Inflammatory macrophage (primary cell): ENCODE measurements at regions not wholly inside any gene's neighbourhood (a gene's known extent, or its start where the extent isn't known, plus 50 kb on each side); places are given as distances from the start of the nearest gene placed in this dataset.
A peak's percentile ranks its signal among the peaks of the same experiment; 100 is the strongest.

ENCODE experiments used
- DNase-seq, 2 donors: peaks; one replicate each; pipeline ENCODE4 v3.0.0-alpha.2; 2020 to 2022

DNA sequence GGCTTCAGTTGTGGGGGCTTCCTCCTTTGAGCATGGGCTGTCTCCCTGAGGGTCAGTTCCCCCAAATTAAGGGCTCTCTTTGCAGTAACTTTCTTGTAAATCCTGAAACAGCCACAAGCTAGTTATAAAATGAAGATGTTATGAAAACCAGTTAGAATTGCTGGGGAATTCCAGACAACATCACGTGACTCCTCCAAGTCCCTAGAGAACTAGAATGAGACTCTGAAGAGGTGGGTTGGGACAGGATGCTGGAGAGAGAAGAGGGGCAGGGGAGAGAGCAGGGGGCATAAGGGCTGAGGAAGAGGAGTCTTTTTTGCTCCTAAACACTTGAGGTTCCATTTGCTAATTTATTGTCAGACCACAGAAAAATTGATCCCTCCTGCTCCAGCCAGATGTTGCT is 380.3 kb downstream of the DHX35 start:
- no peak for DNase-seq

DNA sequence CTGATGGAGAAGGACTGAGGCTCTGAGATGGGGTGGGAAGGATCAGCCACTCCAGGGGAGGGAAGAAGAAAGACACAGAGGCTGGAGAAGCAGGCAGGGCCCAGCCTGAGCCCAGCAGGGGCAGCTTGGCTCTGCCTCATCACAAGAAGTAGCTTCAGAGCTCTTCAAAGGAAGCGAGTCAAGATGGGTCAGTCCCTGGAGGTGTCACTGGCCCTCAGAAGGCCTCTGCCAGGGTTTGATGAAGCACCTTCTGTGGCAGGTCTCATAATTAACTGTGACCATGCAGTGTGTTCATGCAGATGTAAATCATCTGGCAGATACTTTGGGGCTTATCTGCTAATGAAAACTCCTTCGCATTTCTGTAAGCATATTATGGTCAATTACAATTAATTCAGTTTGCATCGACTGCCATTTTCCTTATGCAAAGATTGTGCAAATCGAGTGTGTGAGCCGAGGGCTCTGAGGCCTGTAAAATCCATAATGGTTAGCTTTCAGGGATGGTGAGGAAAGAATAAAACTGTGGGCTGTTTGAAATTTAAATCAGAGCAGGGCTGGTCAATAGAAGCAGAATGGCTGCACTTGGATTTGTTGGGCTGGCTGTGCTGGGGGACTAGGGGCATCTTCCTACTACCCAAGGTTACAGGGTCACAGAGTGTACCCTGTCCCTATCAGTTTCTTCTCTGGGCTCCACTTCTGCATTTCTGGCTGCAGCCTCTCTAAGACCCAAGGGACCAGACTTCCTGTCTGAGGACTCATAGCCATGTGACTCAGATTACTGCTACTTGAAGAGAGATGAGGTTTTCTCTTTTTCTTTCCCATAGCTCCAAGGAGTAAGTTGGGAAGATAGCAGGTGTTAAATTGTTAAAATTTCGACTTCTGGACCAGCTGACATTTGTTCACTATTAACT is 376.6 kb downstream of the DHX35 start:
- DNase-seq, result peak; percentile 28 to 40

DNA sequence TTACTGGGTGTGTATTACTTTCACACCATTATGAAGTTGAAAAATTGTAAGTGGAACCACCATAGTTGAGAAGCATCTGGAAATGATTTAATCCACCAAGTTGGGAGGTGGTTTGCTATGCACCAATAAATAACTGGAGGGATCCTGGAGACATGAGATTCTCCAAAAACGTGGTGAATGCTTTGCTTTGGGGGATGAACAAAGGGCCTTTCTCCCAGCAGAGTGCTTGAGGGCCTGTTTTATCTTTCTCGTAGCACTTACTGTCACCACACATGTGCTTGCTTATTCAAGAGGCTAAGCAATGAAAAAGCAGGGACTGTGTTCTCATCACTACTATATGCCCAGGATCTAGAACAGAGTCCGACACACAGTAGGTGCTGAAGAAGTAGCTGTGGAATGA is 371.1 kb downstream of the DHX35 start:
- DNase-seq, result no peak

DNA sequence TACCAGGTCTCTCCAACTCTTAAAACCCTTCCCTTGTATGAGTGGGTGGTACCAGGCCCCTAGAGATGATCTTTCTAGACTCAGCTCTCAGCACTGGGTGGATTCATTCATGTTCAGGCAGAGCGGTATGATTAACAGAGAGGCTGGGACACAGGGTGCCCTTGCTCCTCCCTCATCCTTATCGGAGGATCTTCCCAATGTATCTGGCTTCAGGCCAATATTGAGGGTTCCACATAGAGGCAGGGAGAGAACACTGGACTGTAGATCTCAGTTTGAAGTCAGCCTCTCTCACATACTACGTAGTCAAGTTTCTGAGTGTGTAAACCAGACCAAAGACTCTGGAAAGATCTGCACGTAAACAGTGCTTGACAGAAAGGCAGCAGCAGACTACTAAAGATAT is 366.2 kb downstream of the DHX35 start:
- no peak for DNase-seq

DNA sequence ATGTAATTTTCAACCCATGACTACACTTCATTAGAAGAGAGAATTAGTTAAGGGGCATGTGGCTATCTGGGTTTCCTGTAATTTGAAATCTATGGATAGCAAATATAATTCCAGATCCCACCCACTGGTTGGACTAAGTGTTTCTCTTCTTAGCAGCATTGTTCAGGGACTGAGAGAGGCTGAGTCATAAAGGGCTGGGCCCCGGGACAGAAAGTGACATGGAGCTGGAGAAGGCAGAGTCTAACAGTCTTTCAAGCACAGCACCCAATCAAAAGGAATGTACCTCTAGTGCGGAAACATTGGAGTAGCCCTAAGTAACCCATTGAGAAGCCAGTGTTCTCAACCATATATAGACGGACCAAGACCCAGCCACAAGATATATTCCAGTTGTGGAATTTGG is 363.9 kb downstream of the DHX35 start:
- DNase-seq, result no peak

DNA sequence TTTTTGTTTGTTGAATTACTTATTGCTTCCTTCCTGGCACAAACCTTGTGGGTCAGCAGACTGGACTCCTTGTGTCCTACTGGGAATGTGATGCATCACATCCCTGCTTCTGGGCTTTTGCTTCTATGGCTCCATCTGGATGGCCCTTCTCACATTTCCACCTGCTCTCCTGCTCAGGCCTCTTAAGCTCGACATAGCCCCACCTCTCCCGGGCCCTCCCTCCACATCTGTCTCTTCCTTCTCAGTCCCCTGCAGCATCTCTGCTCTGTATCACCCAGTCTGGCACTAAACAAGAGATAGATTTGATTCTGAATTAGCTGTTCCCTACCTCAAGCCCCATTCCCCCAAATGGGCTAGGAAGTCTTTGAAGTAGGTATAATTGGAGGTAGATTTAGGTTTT is 356.8 kb downstream of the DHX35 start:
- no peak for DNase-seq

DNA sequence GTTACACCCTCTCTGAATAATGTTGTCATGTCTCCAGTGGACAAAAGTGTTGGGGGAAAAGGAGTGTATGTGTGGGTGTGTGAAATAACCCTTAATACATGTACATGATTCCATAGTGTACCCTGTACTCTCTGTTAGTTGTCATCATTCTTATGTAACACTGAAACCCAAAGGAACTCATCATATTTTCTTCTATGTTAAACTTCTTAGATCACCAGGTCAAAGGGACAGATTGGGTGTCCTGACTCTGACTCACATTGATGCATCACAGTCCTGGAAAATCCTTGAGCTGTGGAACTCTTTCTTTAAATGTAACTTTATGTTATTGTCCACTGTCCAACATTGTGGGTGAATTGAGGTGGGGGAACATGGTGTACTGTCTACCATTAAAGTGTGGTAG is 350.5 kb downstream of the DHX35 start:
- DNase-seq, result no peak

DNA sequence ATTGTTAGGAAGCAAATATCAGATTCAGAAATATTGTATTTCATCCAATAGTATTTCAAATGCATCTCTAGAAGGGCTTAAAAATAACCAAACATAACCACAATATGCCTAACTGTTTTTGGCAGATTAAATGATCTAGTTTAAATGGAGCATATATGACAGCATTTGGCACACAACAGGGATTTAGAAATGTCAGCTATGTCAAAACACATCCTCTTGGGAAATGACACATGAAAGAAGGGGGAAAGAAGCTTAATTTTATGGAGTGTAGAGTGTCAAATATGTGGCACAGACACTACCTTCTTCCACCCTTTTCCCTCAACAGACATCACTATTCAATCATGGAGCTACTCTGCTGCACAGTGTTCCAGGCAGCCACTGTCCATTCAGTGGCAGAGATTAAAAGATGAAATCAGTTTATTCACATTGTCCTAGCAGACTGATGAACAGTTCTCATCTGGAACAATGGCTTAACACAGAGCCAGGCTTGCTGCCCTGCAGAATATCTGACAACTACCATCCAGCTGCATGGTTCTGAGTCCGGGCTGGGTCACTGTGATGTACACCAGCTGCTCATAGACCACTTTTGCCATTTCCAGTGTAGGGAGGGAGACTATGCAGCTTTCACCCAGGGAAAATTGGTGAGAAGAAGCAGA is 349.8 kb downstream of the DHX35 start:
- DNase-seq, result no peak

DNA sequence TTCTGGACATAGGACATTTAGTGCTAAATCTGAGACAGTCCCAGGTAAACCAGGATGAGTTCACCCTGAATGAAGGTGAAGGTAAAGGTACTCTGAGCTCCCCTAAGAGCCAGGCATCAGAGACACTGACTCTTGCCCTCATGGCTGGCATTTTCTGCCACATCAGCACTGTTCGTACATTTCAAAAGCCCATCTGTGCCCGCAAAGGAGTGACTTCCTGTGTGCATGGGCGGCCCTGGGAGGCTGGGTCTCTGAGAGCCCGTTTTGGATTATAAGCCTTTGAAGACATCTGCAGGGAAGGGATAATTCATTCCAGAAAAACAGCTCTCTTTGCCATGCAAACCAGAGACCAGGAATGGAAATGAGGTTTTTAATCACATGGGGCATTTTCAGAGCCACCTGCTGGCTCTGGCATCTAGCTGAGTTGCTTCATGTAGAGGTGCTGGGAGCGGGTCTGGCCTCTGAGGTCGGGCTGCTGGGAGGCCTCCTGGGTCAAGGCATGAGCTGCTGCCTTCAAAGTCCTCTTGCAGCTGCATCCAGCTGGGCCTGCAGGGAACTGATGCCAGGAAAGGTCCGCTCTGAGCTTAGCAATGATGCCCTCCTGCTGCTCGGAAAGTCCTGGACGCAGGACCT is 348.3 kb downstream of the DHX35 start:
- no peak for DNase-seq

DNA sequence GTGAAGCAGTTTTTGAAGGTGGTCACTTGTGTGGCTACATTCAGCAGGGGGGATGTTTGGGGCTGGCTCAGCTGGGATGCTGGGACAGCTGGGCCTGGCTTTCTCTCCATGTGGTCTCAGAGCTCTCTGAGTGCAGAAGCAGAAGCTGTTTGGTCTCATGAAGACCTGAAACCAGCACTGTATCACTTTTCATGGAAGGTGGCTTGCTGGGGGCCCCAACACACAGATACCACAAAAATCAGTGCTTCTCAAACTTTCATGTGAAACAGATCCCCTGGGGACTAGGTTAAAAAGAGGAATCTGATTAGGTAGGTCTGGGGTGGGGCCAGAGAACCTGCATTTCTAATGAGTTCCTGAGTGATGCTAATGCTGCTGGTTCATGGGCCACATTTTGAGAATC is 347.3 kb downstream of the DHX35 start:
- no peak for DNase-seq

DNA sequence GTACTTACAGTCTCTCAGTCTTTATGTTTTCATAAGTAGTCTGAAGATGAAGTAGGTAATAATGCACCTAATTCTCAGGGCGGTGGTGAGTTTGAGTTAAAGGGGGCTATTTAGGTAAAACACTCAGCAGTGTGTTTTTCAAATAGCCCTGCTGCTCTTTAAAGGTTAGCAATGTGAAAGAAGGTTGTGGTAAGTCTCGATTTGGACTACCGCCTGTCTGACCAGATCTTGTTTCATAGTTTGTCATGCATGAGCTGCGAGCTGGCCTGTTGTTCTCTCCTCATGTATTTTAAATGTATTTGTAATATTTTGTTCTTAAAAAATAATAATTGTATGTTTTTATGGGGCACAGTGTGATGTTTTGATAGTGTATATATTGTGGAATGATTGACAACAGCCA is 340.2 kb downstream of the DHX35 start:
- DNase-seq, result no peak

DNA sequence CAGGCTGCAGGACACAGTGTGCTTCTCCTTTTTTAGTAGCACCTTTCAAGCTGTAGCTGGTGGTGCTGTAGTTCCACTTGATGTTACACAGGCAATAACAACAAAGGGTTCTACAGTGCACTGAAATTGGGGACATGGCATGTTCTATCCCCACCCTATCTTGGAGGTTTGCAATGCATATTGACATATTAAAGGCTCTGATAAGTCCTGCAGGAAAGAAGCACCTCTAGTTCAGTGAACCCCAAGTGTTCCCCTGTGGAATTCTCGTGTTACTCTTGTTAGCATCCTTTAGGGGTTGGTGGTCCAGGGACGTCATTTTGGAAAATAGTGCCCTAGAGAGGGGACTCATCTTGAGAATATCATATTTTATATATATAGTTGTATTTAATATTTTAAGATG is 337.6 kb downstream of the DHX35 start:
- no peak for DNase-seq

DNA sequence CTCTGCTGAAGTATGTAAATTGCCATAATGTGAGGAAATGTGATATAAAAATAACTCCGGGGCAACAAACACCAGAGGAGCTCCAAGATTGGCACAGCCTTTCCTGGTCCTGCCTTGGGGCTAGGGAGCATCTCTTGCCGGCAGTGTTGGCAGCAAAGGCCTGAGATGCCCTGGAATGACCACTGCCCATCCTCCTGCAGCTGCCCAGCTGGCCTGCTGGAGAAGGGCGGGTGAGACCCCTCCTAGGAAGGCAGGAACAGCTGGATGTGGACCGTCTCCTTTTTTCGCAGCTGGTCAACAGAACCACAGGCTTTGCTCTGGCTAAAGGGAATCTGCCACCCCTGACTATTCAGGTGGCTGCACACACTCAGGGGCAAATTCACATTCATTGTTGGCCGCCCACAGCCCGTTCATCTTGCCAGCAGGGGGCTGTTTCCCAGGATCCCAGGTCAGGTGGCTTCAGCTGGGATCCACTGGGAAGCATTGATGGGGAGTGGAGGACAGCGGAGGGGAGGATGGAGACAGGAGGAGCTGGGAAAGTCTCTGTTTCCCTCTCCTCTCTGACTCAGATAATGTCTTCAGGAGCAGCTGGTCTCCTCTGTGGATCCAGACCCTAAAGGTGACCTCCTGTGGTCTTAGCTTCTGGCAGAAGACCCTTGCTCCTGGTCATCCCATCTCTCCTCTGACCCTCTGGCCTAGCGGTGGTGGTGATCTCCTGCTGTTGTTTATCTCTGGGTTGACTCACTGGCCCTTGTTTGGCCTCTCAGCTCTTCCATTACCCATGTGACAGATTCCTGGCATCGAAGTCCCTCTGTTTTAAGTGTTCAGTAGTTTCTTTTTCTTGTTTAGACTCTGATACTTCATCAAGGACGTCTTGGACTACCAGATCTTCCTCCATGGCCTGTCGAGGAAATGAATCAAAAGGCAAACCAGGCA is 336.7 kb downstream of the DHX35 start:
- DNase-seq, result no peak

DNA sequence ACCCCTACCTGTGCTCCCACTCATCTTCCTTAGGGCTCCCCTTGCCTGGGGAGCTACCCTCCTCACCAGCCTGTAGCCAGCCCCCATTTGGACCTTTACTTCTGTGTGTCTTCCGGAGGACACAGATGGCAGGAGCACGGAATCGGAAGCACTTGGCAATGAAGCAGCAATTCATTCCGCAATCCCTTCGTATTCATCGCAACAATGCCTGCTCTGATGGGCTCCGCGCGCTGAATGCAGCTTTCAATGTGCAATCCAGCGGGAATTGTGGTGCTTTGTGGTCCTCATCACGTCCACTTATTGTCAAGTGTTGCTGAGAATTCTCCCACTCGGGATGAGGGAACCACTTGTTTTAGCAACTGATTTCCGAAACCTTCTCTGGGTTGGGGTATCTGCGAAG is 336.0 kb downstream of the DHX35 start:
- DNase-seq, result no peak

DNA sequence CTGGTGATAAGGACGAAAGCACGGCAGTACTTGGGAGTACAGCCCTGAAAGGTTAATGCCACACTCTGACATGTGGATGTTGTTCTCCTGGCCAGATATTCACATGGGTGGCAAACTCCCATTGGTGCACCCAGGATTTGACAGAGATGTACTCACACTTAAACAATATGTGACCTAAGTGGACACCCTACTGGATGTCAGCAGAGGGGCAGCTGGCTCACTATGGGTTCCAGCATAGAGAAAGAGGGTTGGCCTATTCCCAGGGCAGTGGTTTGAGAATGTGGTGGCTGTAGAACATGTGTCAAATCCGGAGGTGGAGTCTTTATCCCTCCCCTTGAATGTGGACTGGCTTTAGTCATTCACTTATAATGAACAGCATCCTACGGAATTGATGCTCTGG is 333.2 kb downstream of the DHX35 start:
- no peak for DNase-seq

DNA sequence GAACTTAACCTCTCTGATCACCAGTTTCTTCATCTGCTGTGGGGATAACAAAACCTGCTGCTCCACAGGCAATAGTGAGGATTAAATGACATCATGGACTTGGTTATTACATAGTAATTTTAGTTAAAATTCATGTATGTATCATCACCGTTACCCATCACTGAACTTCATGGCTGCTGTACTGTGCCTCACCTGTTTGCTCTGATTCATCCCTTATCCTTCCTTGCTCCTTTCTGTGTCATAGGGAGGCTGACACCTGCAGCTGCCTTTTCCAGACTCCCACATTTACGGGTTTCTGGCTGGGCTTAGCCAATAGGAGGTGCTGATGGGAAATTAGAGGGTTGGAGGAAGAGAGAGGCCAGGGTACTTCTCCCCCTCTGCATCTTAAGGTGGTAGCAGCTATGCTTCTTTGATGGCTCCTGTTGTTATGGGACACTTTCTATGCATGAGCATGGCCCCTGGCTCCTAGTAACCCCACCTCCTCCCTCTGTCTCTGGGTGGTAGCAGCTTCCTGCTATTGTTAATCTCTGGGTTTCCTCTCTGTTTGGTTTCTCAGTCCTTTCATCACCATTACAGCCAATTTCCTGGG is 332.1 kb downstream of the DHX35 start:
- DNase-seq, result no peak

DNA sequence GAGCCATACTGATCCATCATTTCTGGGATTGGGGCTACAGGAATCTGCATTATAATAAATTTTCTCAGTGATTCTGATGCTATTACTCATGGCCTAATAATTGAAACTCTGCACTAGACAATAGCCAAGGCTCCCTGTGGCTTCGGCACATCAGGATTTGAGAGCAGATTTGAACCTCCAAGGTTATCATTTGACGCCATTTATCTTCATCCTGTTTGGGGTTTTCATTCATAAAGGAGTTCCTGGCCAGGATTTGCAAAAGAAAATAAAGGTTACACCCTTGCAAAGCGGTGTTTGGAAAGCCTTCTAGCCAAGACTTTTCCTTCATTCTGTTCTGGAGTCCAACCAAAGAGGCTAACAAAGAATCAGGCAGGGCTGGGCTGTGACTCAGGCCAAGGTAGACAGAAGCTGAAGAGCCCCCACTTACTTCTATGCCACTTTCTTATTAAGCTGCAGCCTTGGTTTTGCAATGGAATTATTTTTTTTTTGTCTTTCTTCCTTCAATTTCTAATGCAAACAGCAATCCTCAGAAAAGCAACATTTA is 330.1 kb downstream of the DHX35 start:
- DNase-seq, result no peak

DNA sequence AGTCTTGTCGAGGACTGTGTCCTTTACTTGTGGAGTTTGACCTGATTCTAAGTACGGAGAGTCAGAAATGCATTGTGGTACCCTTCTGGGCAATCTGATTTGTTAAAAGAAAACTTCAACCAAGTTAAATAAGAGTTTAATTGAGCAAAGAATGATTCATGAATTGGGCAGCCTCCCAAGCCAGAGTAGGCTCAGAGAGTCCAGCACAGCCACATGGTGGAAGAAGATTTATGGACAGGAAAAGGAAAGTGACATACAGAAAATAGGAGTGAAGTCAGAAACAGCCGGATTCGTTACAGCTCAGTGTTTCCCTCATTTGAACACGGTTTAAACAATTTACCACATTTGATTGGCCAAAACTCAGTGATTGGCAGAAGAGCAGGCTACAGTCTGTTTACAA is 329.2 kb downstream of the DHX35 start:
- DNase-seq, result no peak

DNA sequence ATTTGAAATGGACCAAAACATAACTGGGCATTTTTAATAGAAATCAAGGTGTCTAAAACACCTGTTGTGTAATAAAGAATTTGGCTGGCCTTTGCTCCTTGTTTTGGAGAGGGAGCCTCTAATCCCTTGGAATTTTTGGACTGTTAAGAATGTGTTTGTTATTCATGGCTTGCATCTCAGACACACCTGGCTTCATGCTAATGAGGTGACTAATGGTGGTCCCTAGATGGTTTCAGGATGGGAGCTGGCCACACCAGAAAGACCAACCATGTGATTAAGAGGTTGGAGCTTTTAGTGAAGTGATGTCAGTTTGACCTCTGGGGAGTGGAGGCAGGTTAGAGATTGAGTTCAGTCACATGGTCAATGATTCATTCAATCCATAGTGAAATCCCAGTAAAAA is 328.4 kb downstream of the DHX35 start:
- no peak for DNase-seq

DNA sequence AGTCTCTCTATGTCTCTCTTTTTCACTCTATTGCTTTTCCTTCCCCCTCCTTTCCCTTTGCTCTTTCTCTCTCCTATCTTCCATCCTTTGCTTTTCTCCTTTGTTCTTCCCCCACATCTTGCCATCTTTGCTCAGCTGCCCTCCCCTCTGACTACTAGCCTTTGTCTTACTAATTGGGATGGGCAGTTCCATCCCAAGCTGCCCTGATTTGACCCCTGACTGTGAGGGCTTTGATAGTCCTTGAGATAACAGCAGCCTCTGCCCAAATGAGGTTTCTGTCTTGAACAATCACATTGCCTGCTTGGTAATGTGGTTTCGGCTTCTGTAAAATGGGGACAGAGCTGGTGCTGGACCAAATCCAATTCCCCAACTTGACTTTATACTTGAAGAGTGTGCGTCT is 327.7 kb downstream of the DHX35 start:
- DNase-seq, result no peak

DNA sequence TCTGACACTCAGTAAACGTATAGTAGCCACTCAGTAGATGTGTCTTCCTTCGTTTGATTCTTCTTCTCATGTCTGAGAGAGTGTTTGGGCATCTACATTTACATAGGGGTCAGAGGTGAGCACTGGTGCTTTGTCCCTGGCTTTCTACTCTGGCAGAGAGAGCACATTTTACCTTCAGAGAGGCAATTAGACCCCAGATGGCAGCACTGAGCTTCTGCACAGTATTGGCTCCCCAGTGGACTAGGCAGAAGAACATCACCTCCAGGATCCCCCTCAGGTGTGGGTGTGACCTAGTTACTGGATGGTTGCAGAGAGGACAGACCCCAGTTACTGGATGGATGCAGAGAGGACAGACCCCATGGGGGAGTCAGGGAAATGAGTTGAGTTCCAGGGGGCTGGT is 327.2 kb downstream of the DHX35 start:
- no peak for DNase-seq

DNA sequence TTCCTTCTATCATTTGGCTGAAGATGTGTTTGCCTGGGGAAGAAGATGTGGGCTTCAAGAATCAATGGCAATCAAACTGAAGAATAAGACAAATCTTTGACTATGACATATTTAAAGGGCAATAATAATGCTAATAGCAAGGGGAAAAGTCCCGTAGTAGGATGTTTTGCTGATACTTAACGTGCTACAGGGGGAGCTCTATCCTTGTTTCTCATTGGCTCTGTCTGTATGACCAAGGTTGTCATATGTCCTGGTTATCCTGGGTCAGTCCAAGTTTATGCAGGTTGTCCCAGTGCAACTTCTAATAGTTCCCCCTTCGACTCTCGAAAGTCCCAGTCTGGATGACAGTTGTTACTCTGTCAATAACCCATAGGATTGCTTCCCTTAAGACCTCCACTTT is 321.3 kb downstream of the DHX35 start:
- DNase-seq, result no peak
